ENCODE measurements at regions not wholly inside any gene's neighbourhood (a gene's known extent, or its start where the extent isn't known, plus 50 kb on each side); places are given as distances from the start of the nearest gene placed in this dataset.

GRCh38 chr2:7801212-7801611 lies 880.6 kb upstream of the ID2 start:
- Histone ChIP-seq H3K27me3 (ENCODE audit: control insufficient read depth in 3 of 3, insufficient read depth in 3 of 3, low read length in 3 of 3) (peaks cover 0 to 2% (median 0%) of the 10 kb centered on the region in 3 donors), H3K4me1 (ENCODE audit: control insufficient read depth in 3 of 3, insufficient read depth in 3 of 3, low read length in 3 of 3) (no peaks in the 10 kb centered on the region), H3K9ac (ENCODE audit: low read depth in 1 of 3, low read length in 3 of 3) (no peak overlapping the region), H3K27ac (ENCODE audit: low read depth, low read length) (no peak overlapping the region), H3K36me3 (ENCODE audit: control insufficient read depth in 3 of 3, insufficient read depth in 3 of 3, low read length in 3 of 3) (no peaks in the 10 kb centered on the region), H3K9me3 (ENCODE audit: control insufficient read depth in 3 of 3, low read length in 3 of 3) (peaks cover 0 to 2% (median 0%) of the 10 kb centered on the region in 3 donors), H3K4me3 (ENCODE audit: low read length in 3 of 3) (no peak overlapping the region)

GRCh38 chr2:7803515-7803914 lies 878.3 kb upstream of the ID2 start:
- Histone ChIP-seq H3K27me3 (ENCODE audit: control insufficient read depth in 3 of 3, insufficient read depth in 3 of 3, low read length in 3 of 3) (peaks cover 0 to 2% (median 0%) of the 10 kb centered on the region in 3 donors), H3K4me1 (ENCODE audit: control insufficient read depth in 3 of 3, insufficient read depth in 3 of 3, low read length in 3 of 3) (no peaks in the 10 kb centered on the region), H3K27ac (ENCODE audit: low read depth, low read length) (no peak overlapping the region), H3K9me3 (ENCODE audit: control insufficient read depth in 3 of 3, low read length in 3 of 3) (peaks cover 0 to 2% (median 0%) of the 10 kb centered on the region in 3 donors), H3K36me3 (ENCODE audit: control insufficient read depth in 3 of 3, insufficient read depth in 3 of 3, low read length in 3 of 3) (no peaks in the 10 kb centered on the region), H3K4me3 (ENCODE audit: low read length in 3 of 3) (no peak overlapping the region), H3K9ac (ENCODE audit: low read depth in 1 of 3, low read length in 3 of 3) (no peak overlapping the region)

GRCh38 chr2:7809640-7810039 lies 872.2 kb upstream of the ID2 start:
- H3K4me3 ChIP-seq (ENCODE audit: low read length in 3 of 3): no peak overlapping the region
- H3K9me3 ChIP-seq (ENCODE audit: control insufficient read depth in 3 of 3, low read length in 3 of 3): no peaks in the 10 kb centered on the region
- H3K4me1 ChIP-seq (ENCODE audit: control insufficient read depth in 3 of 3, insufficient read depth in 3 of 3, low read length in 3 of 3): no peaks in the 10 kb centered on the region
- H3K36me3 ChIP-seq (ENCODE audit: control insufficient read depth in 3 of 3, insufficient read depth in 3 of 3, low read length in 3 of 3): no peaks in the 10 kb centered on the region
- H3K9ac ChIP-seq (ENCODE audit: low read depth in 1 of 3, low read length in 3 of 3): no peak overlapping the region
- no peaks in the 10 kb centered on the region for H3K27me3 ChIP-seq (ENCODE audit: control insufficient read depth in 3 of 3, insufficient read depth in 3 of 3, low read length in 3 of 3)
- H3K27ac ChIP-seq (ENCODE audit: low read depth, low read length): no peak overlapping the region

- no peaks in the 10 kb centered on the region for H3K36me3 ChIP-seq (ENCODE audit: control insufficient read depth in 3 of 3, insufficient read depth in 3 of 3, low read length in 3 of 3)
- no peaks in the 10 kb centered on the region for H3K9me3 ChIP-seq (ENCODE audit: control insufficient read depth in 3 of 3, low read length in 3 of 3)
- H3K9ac ChIP-seq (ENCODE audit: low read depth in 1 of 3, low read length in 3 of 3): no peak overlapping the region
- no peak overlapping the region for H3K27ac ChIP-seq (ENCODE audit: low read depth, low read length)
- no peak overlapping the region for H3K4me3 ChIP-seq (ENCODE audit: low read length in 3 of 3)
- peaks cover 0 to 4% (median 2%) of the 10 kb centered on the region in 3 donors for H3K27me3 ChIP-seq (ENCODE audit: control insufficient read depth in 3 of 3, insufficient read depth in 3 of 3, low read length in 3 of 3)
- no peaks in the 10 kb centered on the region for H3K4me1 ChIP-seq (ENCODE audit: control insufficient read depth in 3 of 3, insufficient read depth in 3 of 3, low read length in 3 of 3)
Observed at GRCh38 chr2:7811073-7811472, 870.8 kb upstream of the ID2 start.

GRCh38 chr2:7812231-7812995 lies 869.4 kb upstream of the ID2 start:
- Histone ChIP-seq H3K4me1 (ENCODE audit: control insufficient read depth in 3 of 3, insufficient read depth in 3 of 3, low read length in 3 of 3) (no peaks in the 10 kb centered on the region), H3K27ac (ENCODE audit: low read depth, low read length) (no peak overlapping the region), H3K4me3 (ENCODE audit: low read length in 3 of 3) (no peak overlapping the region), H3K9ac (ENCODE audit: low read depth in 1 of 3, low read length in 3 of 3) (no peak overlapping the region), H3K36me3 (ENCODE audit: control insufficient read depth in 3 of 3, insufficient read depth in 3 of 3, low read length in 3 of 3) (no peaks in the 10 kb centered on the region), H3K27me3 (ENCODE audit: control insufficient read depth in 3 of 3, insufficient read depth in 3 of 3, low read length in 3 of 3) (peaks cover 0 to 7% (median 2%) of the 10 kb centered on the region in 3 donors), H3K9me3 (ENCODE audit: control insufficient read depth in 3 of 3, low read length in 3 of 3) (no peaks in the 10 kb centered on the region)

- Histone ChIP-seq H3K4me1 (ENCODE audit: control insufficient read depth in 3 of 3, insufficient read depth in 3 of 3, low read length in 3 of 3) (no peaks in the 10 kb centered on the region), H3K36me3 (ENCODE audit: control insufficient read depth in 3 of 3, insufficient read depth in 3 of 3, low read length in 3 of 3) (no peaks in the 10 kb centered on the region), H3K9ac (ENCODE audit: low read depth in 1 of 3, low read length in 3 of 3) (no peak overlapping the region), H3K27me3 (ENCODE audit: control insufficient read depth in 3 of 3, insufficient read depth in 3 of 3, low read length in 3 of 3) (peaks cover 0 to 7% (median 2%) of the 10 kb centered on the region in 3 donors), H3K4me3 (ENCODE audit: low read length in 3 of 3) (no peak overlapping the region), H3K9me3 (ENCODE audit: control insufficient read depth in 3 of 3, low read length in 3 of 3) (no peaks in the 10 kb centered on the region), H3K27ac (ENCODE audit: low read depth, low read length) (no peak overlapping the region)
Observed at GRCh38 chr2:7813541-7814292, 868.1 kb upstream of the ID2 start.

- Histone ChIP-seq H3K9ac (ENCODE audit: low read depth in 1 of 3, low read length in 3 of 3) (no peak overlapping the region), H3K4me1 (ENCODE audit: control insufficient read depth in 3 of 3, insufficient read depth in 3 of 3, low read length in 3 of 3) (no peaks in the 10 kb centered on the region), H3K27ac (ENCODE audit: low read depth, low read length) (no peak overlapping the region), H3K9me3 (ENCODE audit: control insufficient read depth in 3 of 3, low read length in 3 of 3) (no peaks in the 10 kb centered on the region), H3K36me3 (ENCODE audit: control insufficient read depth in 3 of 3, insufficient read depth in 3 of 3, low read length in 3 of 3) (no peaks in the 10 kb centered on the region), H3K4me3 (ENCODE audit: low read length in 3 of 3) (no peak overlapping the region), H3K27me3 (ENCODE audit: control insufficient read depth in 3 of 3, insufficient read depth in 3 of 3, low read length in 3 of 3) (peaks cover 0 to 7% (median 2%) of the 10 kb centered on the region in 3 donors)
Observed at GRCh38 chr2:7815726-7816125, 866.1 kb upstream of the ID2 start.

GRCh38 chr2:7816233-7816632 lies 865.6 kb upstream of the ID2 start:
- Histone ChIP-seq H3K9ac (ENCODE audit: low read depth in 1 of 3, low read length in 3 of 3) (no peak overlapping the region), H3K4me3 (ENCODE audit: low read length in 3 of 3) (no peak overlapping the region), H3K27me3 (ENCODE audit: control insufficient read depth in 3 of 3, insufficient read depth in 3 of 3, low read length in 3 of 3) (peaks cover 0 to 7% (median 2%) of the 10 kb centered on the region in 3 donors), H3K36me3 (ENCODE audit: control insufficient read depth in 3 of 3, insufficient read depth in 3 of 3, low read length in 3 of 3) (no peaks in the 10 kb centered on the region), H3K9me3 (ENCODE audit: control insufficient read depth in 3 of 3, low read length in 3 of 3) (no peaks in the 10 kb centered on the region), H3K4me1 (ENCODE audit: control insufficient read depth in 3 of 3, insufficient read depth in 3 of 3, low read length in 3 of 3) (no peaks in the 10 kb centered on the region), H3K27ac (ENCODE audit: low read depth, low read length) (no peak overlapping the region)

- peaks cover 0 to 7% (median 2%) of the 10 kb centered on the region in 3 donors for H3K27me3 ChIP-seq (ENCODE audit: control insufficient read depth in 3 of 3, insufficient read depth in 3 of 3, low read length in 3 of 3)
- H3K4me1 ChIP-seq (ENCODE audit: control insufficient read depth in 3 of 3, insufficient read depth in 3 of 3, low read length in 3 of 3): no peaks in the 10 kb centered on the region
- H3K9me3 ChIP-seq (ENCODE audit: control insufficient read depth in 3 of 3, low read length in 3 of 3): no peaks in the 10 kb centered on the region
- H3K27ac ChIP-seq (ENCODE audit: low read depth, low read length): no peak overlapping the region
- H3K36me3 ChIP-seq (ENCODE audit: control insufficient read depth in 3 of 3, insufficient read depth in 3 of 3, low read length in 3 of 3): no peaks in the 10 kb centered on the region
- no peak overlapping the region for H3K9ac ChIP-seq (ENCODE audit: low read depth in 1 of 3, low read length in 3 of 3)
- no peak overlapping the region for H3K4me3 ChIP-seq (ENCODE audit: low read length in 3 of 3)
Observed at GRCh38 chr2:7816944-7817343, 864.9 kb upstream of the ID2 start.

GRCh38 chr2:7819316-7819715 lies 862.5 kb upstream of the ID2 start:
- Histone ChIP-seq H3K36me3 (ENCODE audit: control insufficient read depth in 3 of 3, insufficient read depth in 3 of 3, low read length in 3 of 3) (no peaks in the 10 kb centered on the region), H3K4me1 (ENCODE audit: control insufficient read depth in 3 of 3, insufficient read depth in 3 of 3, low read length in 3 of 3) (no peaks in the 10 kb centered on the region), H3K4me3 (ENCODE audit: low read length in 3 of 3) (no peak overlapping the region), H3K9me3 (ENCODE audit: control insufficient read depth in 3 of 3, low read length in 3 of 3) (no peaks in the 10 kb centered on the region), H3K27ac (ENCODE audit: low read depth, low read length) (no peak overlapping the region), H3K9ac (ENCODE audit: low read depth in 1 of 3, low read length in 3 of 3) (no peak overlapping the region), H3K27me3 (ENCODE audit: control insufficient read depth in 3 of 3, insufficient read depth in 3 of 3, low read length in 3 of 3) (peaks cover 0 to 7% (median 2%) of the 10 kb centered on the region in 3 donors)
